Stimulated activated CD4-positive, alpha-beta T cell treated with anti-CD3 and anti-CD28 coated beads, Interleukin-12 subunit alpha, Interleukin-12 subunit beta, amount 100 ng/mL, for 4 hours (primary cell): ENCODE measurements at regions not wholly inside any gene's neighbourhood (a gene's known extent, or its start where the extent isn't known, plus 50 kb on each side); places are given as distances from the start of the nearest gene placed in this dataset.

Source experiments
- DNase-seq: peaks from one replicate; pipeline ENCODE4 v3.0.0-alpha.2; 2020

DNA sequence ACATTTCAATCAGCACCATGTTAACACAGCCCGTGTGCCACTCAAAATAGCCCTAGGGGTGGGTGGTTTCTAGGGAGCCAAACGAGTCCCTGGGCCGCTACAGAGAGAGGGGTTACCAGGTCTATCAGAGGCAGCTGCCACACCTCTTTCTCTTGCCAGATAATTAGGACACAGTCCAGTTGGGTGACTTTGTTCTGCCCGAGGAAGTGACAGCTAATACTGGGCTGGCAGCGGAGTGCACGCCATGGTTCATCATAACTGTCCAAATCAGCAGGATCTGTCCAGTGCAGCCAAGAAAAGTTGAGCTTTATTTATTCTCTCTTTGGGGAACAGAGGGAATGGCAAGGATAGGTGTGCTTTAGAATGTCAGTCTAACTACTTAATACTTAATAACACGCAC lies 583.8 kb downstream of the BRINP1 start:
- DNase-seq = no peak

DNA sequence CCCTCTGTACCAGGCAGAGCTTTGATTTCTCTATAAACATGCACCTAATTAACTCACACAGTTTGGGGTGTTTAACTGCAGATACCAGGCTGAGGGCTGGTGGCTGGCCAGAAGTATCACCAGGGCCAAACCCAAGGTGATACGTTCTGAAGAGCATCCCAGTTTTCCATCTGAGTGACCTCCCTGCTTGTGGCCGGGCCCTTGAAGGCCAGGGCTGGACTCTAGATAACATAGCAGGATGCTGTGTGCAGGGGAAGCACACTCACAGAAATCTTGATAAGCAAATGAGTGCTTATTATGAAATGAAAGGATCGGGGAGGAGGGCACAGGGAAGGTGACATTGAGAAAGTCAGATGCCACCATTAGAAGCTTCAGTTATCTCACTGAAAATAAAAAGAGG lies 582.4 kb downstream of the BRINP1 start:
- no peak for DNase-seq

DNA sequence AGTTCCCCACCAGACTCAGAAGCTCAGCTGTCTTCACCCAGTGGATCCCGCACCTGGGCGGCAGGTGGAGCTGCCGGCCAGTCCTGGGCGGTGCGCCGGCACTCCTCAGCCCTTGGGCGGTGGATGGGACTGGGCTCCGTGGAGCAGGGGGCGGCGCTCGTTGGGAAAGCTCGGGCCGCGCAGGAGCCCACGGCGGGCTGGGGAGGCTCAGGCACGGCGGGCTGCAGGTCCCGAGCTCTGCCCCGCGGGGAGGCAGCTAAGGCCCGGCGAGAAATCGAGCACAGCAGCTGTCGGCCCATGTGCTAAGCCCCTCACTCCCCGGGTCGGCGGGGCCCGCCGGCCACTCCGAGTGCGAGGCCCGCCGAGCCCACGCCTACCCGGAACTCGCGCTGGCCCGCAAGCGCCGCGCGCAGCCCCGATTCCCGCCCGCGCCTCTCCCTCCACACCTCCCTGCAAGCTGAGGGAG lies 560.0 kb downstream of the BRINP1 start:
- DNase-seq = no peak

DNA sequence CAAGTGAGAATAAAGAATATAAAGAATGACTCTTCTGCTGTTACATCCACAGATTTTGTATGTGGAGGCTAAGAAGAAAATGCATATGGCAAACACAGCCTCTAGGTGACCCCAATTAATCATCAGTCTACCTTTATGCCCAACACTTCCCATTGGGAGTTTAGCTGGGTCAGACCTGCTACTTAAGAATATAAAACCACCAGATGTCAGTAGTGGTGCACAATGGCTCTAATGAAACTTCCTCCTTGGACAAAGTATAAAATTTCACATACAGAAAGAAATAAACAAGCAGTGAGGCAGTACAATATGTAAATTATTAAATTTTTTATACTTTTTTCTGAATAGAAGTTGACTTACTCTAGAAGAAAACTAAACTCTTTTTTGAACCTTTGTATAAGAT lies 539.9 kb downstream of the BRINP1 start:
- DNase-seq = no peak

DNA sequence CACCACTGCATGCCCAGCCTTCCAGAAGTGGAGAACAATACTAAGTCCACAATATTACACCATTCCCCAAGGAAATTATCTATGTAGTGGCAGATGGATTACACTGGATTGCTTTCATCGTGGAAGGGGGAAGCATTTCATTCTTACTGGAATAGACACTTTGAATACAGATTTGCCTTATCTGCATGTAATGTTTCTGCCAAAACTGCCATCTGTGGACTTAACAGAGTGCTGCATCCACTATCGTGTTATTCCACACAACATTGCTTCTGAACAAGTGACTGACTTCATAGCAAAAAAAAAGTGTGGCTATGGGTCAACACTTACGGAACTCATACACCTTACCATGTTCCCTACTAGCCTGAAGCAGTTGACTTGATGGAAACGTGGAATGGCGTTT lies 536.9 kb downstream of the BRINP1 start:
- no peak for DNase-seq

DNA sequence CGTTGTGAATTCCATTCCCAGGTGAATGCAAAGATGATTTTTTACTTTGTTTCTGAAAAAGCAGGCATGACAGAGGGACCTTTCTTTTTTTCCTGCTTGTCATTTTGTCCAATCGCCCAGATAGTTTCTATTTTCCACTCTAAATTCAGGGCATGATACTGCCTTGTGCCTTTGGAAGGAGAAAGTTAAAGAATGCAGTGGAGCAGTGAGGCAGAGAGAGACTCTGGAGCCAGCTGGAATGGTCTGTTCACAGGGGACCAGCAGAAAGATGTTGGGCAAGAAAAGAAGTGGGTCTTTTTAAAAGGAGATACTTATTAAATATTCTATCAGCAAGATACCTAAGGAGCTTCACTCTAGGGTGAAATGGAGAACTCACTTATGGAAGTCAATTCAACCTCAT lies 532.3 kb downstream of the BRINP1 start:
- no peak for DNase-seq

DNA sequence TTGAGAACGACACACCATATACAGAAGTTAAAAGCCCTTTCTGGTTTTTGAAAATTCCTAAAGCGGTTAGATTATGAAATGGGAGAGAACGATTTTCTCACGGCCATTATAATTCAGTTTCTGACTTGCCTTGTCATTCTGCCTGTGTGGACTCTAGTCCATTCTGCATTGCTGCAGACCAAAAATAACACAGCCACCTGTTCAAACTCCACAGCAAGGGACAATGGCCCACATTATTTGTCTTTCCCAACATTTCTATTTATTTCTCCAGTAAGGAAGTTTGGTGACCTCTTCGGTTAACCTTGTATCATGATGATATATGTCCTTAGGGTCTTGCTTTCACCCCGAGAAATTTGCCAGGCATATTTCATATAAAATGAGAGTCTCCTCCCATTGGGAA lies 497.7 kb downstream of the BRINP1 start:
- no peak for DNase-seq

DNA sequence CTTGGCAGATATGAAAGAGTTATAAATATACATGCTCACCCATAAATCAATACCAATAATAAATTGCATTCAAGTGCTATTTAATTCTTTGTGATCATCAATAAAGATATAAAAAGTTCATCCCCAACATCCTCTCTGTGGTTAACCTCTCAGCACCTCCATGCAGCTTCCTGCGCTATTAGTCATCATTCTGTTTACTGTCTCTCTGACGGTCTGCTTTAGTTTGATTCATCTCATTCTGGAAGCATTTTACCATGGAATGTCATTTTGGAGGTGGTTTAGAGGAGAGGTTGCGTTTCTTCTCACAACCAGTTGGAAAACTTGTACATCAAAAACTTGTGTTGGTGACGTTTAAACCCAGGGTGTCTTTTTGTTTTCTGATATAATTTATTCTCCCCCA lies 486.6 kb downstream of the BRINP1 start:
- DNase-seq = no peak

DNA sequence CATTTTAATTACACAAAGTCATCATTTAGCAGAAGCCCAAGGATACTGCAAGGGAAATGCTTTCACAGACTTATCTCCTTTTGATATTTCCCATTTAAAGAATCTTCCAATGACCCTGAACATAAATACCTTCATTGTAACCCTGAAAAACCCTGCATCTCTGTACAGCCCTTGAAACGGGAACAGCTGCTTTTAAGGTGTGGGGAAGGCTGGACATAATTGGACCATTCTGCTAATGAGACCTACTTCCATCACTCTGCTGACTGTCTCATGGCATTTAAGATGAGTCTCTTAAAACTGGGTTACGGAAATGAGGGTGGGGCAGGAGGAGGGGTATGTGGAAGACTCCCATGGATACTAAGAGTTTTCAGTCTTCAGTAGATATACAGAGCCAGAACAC lies 485.8 kb downstream of the BRINP1 start:
- no peak for DNase-seq

DNA sequence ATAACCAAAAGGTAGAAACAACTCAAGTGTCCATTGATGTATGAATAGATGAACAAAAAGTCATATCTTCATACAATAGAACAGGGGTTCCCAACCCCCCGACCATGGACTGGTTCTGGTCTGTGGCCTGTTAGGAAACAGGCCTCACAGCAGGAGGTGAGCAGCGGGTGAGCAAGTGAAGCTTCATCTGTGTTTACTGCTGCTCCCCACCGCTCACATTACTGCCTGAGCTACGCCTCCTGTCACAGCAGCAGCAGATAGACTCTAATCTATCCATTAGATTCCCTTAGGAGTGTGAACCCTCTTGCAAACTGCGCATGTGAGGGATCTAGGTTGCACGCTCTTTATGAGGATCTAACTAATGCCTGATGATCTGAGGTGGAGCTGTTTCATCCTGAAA lies 478.0 kb downstream of the BRINP1 start:
- DNase-seq = no peak

DNA sequence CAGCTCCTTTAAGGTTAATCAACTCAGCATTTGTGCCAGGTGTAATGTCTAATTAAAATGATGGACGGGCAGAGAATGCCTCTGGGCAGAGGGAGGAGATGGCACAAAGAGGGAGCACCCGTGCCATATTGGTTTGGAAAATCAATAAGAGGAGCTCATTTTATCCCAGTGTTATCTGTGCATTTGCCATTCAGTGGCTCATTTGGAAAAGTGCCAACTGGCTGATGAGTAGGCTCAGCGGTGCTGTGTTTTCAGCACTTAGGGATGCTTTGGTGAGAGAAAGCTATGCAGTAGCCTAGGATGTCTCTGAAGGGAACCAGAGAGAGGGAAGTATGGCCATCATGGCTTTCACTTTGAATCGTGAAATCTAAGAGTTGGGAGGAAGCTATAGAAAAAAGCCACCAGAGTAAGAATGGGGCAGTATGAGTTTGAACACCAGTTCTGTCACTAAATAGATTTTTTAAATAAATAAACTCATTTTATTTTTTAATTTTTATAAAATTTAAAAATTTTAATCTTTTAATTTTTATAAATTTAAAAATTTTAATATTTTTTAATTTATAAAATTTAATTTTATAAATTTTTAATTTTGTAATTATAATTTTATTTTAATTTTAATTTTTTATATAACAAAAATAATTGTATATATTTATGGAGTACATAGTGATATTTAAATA lies 472.8 kb downstream of the BRINP1 start:
- no peak for DNase-seq

DNA sequence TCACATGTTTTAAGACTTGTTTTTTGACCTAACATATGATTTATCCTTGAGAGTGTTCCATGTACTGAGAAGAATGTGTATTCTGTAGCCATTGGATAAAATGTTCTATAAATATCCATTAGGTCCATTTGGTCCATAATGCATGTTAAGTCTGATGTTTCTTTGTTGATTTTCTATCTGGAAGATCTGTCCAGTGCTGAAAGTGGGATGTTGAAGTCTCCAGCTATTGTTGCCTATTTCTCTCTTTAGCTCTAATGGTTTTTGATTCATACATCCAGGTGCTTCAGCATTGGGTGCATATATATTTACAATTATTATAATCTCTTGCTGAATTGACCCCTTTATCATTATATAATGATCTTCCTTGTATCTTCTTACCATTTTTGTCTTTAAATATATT lies 451.1 kb downstream of the BRINP1 start:
- DNase-seq = no peak

DNA sequence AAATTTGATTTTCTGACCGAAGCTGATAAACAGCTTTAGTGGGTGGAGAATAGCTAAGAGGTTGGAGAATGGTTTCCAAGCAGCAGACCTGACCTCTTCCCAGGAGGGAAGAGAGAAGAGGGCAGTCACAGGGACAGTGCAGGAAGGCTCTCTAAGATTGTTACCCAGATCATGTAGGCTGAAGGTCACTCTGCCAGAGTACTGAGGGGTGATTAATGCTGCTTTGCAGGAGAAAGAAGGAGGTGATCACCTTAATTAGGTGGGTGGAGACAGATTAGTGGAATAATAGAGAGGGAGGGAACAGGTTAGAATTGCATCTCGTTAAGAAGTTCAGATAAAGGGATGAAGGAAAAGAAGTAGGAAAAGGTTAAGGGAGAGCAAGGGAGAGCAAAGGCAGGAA lies 440.5 kb downstream of the BRINP1 start:
- DNase-seq = no peak

DNA sequence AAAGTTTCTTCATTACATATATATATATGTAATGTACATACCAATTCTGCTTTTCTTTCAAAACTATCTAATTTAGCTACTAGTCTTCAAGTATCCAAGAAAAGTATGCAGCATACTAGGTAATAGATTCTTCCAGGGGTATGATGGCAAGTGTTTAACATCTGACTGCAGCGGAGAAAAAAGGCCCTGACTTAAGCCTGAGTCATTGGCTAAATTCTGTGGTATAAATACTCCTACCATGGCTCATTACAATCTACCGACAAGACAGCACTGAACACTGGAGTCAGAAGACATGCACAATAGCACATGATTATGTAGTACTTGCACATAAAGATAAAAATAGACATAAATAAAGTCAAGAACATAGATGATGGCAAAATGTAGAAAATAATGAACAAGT lies 439.9 kb downstream of the BRINP1 start:
- no peak for DNase-seq

DNA sequence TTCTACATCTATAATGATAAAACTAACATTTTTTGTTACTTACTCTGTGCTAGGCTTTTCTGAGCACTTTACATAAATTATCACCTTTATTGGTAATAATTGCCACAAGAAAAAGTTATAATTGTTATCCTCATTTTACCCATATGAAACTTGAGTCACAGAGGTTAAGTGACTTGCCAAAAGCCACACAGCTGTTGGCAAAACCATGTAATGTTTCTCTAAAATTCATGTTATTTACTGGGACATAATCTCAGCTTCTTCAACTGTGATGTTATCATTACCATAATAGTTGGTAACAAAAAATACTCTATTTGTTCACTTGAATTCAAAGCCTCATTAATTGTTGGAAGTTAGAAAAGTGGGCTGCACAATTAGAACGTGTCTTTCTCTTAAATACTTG lies 437.3 kb downstream of the BRINP1 start:
- no peak for DNase-seq

DNA sequence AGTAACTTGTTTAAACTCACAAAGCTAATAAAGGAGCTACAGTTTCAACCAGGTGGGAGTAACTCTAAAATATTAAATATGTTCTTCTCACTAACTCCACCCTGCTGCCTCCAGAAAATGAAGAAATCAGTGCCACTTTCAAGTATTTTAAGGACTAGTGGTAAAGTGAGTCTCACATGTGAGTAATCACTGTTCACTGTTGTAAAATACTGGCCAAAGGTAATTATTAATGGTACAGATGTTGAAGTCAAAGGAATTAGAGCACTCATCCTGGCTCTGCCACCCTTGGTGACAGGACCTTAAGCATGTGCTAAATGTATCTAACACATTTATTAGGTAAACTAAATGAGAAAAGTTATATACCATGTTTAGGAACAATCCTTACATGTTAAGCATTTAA lies 430.7 kb downstream of the BRINP1 start:
- no peak for DNase-seq

DNA sequence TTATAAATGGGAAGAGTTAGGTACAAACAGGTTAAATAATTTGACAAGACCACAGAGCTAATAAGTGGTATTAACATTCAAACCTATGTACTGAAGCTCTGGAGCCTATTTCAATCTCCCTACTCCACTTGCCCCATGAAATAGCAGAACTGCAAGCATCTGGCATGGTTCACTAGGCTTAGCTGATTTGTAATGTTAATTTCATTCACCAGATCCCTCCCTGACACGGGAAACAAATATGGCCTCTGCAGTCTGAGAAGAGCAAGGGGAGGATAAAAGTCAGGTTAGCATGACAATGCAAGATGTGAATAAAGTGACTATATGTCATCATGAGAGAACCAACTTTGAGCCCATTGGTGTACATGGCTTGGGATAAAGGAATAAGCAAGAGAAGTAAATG lies 428.8 kb downstream of the BRINP1 start:
- no peak for DNase-seq

DNA sequence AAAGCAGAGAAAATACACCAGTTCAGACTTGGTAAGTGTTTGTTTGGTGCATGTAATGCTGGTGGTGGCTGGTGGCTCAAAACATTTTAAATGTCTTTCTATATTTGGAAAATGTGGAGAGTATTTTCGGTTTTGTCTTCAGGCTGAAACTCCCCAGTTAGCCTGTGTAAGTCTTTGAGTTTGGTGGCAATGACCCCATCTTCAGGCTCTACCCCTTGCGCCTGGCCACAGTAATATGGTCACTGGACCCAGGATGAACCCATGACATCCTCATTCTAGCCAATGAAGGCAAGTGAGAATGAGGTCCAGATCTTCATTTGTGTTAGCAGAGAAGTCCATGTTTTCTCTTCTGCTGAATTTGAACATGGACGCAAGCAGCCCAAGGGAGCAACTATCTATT lies 422.6 kb downstream of the BRINP1 start:
- DNase-seq = no peak

DNA sequence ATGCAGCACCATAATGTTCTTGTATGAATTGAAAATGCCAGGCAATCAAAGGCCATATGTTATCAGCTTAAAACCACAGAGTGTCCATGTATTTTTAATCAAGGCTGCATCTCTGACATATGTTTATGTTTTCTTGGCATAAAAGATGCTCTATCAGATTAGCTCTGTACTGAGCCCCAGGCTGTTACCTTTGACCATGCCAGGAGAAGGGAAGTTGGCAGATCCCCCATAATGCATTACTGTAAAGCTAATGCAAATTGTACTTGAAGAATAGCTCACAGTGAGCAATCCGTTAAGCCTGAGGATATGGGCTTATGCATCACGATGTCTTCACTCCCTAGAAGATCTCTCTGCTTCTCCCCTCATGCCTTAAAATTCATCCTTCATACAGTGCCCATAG lies 414.4 kb downstream of the BRINP1 start:
- no peak for DNase-seq

DNA sequence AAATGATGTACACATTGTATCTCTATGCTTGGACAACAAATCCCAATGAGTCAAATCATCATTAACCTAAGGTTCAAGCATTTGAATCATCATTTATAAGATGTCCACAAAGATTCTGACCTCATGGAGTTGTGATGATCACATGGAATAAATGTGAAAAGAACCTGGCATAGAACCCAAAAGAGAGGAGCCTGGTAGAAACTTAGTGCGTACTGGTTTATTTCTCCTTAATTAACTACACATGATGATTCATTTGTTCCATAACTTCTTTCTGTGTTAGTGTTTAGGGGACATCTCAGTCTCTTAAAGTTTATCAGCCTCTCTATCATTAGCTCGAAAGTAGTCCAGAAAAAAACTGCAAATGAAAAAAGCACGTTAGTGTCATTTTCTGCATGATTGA lies 411.6 kb downstream of the BRINP1 start:
- no peak for DNase-seq

DNA sequence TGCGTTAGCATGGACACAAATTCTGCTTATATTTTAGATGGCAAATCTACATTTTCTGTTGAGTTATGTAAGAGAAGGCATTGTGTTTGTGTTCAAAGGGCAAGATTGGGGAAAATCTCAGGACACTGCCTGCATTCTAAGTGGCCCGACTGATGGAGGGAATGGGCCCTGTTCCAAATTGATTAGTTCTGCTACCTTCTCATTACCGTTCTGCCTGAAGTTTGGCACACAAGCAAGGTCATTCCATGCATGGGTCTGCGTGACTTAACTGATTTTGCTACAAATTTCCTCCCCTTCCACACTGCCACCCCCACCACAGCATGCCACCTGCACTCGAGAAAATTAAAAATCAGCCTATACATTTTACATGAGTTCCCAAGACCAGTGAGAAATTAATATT lies 409.9 kb downstream of the BRINP1 start:
- no peak for DNase-seq

DNA sequence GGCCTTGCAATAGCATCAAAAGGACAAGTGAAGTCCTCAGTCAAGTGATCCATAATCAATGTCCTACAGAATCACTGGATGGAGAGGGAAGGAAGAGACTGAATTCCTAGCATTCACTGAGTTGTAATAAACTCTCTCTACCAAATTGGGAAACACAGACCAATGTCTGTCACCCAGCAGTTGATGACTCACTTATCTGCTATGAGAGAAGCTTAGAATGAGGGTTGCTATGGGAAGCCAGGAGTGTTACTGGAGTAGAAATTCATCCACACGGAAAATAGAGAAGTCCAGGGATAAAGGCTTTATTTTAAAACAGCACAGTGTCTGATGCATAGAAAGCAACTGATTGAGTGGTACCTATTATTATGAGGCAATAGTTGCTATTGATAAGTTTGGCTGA lies 407.4 kb downstream of the BRINP1 start:
- no peak for DNase-seq

DNA sequence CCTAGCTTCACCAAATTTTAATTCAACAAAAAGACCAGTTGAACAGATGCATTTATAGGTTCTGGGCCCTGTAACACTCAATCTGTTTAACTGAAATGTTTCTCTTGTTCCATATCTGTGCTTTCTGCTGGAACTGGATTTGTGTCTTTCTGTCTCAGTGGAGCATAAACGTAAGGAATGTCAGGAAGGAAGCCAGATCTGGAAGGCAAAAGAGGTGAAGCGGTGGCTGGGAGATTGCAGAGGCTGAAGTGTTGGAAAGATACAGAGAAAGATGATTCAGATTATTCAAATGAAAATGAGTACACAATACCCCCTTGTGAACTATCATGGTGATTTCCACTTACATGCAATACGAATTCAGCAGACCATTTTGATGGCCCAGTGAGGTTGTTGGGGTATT lies 406.8 kb downstream of the BRINP1 start:
- no peak for DNase-seq

DNA sequence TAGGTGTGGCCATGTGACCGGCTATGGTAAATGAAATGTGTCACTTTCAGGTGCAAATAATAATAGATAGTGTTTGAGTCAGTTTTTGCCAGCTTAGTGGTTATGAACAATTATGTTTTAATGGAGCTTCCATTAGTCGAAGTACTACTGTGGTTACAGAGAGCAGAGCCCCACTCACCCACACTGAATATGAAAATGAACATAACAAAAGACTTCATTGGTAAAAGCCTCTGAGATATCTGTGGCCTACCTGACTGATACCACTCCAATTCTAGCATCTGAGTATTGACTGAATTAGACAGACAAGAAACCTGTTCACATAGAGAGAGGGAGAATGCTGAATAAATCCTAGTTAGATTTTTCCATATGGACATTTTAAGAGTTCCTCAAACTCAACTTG lies 405.6 kb downstream of the BRINP1 start:
- DNase-seq = no peak

DNA sequence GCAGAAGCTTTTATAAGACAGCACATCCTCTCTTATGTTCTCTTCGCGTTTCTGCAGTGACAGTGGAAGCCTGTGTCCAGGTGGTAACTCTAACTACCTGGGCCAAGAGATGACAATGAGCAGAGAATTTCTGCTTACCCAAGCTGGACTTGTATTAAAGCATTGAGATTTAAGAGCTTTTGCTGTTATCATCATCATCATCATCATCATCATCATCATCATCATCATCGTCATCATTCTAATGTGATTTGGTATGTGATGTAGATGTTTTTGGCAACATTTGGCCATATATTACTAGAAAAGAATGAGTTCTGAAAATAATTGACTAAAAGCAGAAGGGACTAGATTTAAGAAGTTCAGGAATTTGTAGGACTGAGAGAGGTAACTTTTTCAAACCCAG lies 401.3 kb downstream of the BRINP1 start:
- DNase-seq = no peak

DNA sequence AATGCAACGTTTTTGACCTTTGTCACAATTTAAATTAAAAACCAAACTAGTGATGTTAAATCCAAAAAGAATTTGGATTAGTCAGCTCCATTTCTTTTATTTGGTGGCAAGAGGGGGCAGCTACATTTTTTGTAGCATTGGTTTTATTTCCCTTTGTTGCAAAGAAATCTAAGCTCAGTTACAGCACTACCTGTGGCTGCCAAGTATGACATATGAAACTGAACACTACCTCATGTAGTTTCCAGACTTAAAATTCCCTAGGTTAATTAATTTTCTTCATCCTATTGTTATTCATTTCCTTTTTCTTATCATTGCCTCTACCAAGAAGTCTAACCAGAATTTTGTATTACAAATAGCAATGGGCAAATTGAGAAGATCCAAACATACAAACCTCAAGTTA lies 393.5 kb downstream of the BRINP1 start:
- DNase-seq = no peak
